Globus pallidus (tissue), 1 donor: ENCODE measurements at regions not wholly inside any gene's neighbourhood (a gene's known extent, or its start where the extent isn't known, plus 50 kb on each side); places are given as distances from the start of the nearest gene placed in this dataset.

ENCODE experiments used
- DNase-seq: peaks from one replicate; pipeline ENCODE4 v3.0.0-alpha.2; 2015; ENCODE audit warnings: low spot score

GRCh38 chr1:106975944-106976343, 80.5 kb upstream of the PRMT6 start:
- no peak for DNase-seq

GRCh38 chr1:106978477-106979322, 77.8 kb upstream of the PRMT6 start:
- DNase-seq = no peak

- no peak for DNase-seq
These were observed 77.1 kb upstream of the PRMT6 start for GRCh38 chr1:106979371-106979770.

- no peak for DNase-seq
These were observed 76.4 kb upstream of the PRMT6 start for GRCh38 chr1:106980121-106980520.

- DNase-seq = no peak
These were observed 71.7 kb upstream of the PRMT6 start for GRCh38 chr1:106984801-106985200.

GRCh38 chr1:106986603-106987002, 69.9 kb upstream of the PRMT6 start:
- no peak for DNase-seq

- no peak for DNase-seq
These were observed 60.5 kb upstream of the PRMT6 start for GRCh38 chr1:106995970-106996369.

- no peak for DNase-seq
These were observed 58.0 kb upstream of the PRMT6 start for GRCh38 chr1:106998431-106999002.

- no peak for DNase-seq
These were observed 55.6 kb upstream of the PRMT6 start for GRCh38 chr1:107000902-107001301.

GRCh38 chr1:107003972-107004371, 52.5 kb upstream of the PRMT6 start:
- no peak for DNase-seq

- DNase-seq = no peak
These were observed 52.1 kb upstream of the PRMT6 start for GRCh38 chr1:107004421-107004820.
